WTC11 (cell line): ENCODE measurements at regions not wholly inside any gene's neighbourhood (a gene's known extent, or its start where the extent isn't known, plus 50 kb on each side); places are given as distances from the start of the nearest gene placed in this dataset.

Experiments
- CREM ChIP-seq: sonication (generic); formaldehyde crosslinking; IDR thresholded peaks from 2 replicates; pipeline ENCODE4 v1.8.1; 2022; ENCODE audit warnings: mild to moderate bottlenecking, missing genetic modification reagents, moderate library complexity
- ELF4 ChIP-seq: sonication (generic); formaldehyde crosslinking; IDR thresholded peaks from 2 replicates; pipeline ENCODE4 v1.8.1; 2022; ENCODE audit warnings: low read depth, mild to moderate bottlenecking, moderate library complexity, missing genetic modification reagents
- KAT7 ChIP-seq: sonication (generic); formaldehyde crosslinking; IDR thresholded peaks from 2 replicates; pipeline ENCODE4 v1.8.1; 2023; ENCODE audit warnings: missing genetic modification reagents, mild to moderate bottlenecking, borderline replicate concordance
- NFYB ChIP-seq: sonication (generic); formaldehyde crosslinking; conservative IDR thresholded peaks from 2 replicates; pipeline ENCODE4 v1.8.0; 2022; ENCODE audit warnings: low read depth, missing genetic modification reagents
- ZNF138 ChIP-seq: sonication (generic); formaldehyde crosslinking; conservative IDR thresholded peaks from 2 replicates; pipeline ENCODE4 v1.8.1; 2022; ENCODE audit warnings: mild to moderate bottlenecking, moderate library complexity, missing genetic modification reagents
- ZNF396 ChIP-seq: fragments of 250-450 bp; sonication (Bioruptor Pico); IDR thresholded peaks from 2 replicates; pipeline ENCODE4 v1.8.0; 2021; ENCODE audit warnings: mild to moderate bottlenecking, moderate library complexity, borderline replicate concordance
- TF ChIP-seq, protein P1 (sequence below): fragments of 200-600 bp; IDR thresholded peaks from 2 replicates; pipeline ENCODE4 v1.8.0; 2022; ENCODE audit warnings: antibody characterized with exemption
- TF ChIP-seq, protein P2 (sequence below): sonication (generic); formaldehyde crosslinking; conservative IDR thresholded peaks from 2 replicates; pipeline ENCODE4 v1.8.1; 2022; ENCODE audit warnings: mild to moderate bottlenecking, missing genetic modification reagents
- TF ChIP-seq, protein P3 (sequence below): sonication (generic); formaldehyde crosslinking; IDR thresholded peaks from 2 replicates; pipeline ENCODE4 v1.8.0; 2022; ENCODE audit warnings: mild to moderate bottlenecking, missing genetic modification reagents
- TF ChIP-seq, protein P4 (sequence below): sonication (generic); formaldehyde crosslinking; IDR thresholded peaks from 2 replicates; pipeline ENCODE4 v1.8.0; 2022; ENCODE audit warnings: mild to moderate bottlenecking, missing genetic modification reagents
- TF ChIP-seq, protein P5 (sequence below): sonication (generic); formaldehyde crosslinking; IDR thresholded peaks from 2 replicates; pipeline ENCODE4 v1.8.0; 2023; ENCODE audit warnings: missing genetic modification reagents, mild to moderate bottlenecking, borderline replicate concordance

DNA sequence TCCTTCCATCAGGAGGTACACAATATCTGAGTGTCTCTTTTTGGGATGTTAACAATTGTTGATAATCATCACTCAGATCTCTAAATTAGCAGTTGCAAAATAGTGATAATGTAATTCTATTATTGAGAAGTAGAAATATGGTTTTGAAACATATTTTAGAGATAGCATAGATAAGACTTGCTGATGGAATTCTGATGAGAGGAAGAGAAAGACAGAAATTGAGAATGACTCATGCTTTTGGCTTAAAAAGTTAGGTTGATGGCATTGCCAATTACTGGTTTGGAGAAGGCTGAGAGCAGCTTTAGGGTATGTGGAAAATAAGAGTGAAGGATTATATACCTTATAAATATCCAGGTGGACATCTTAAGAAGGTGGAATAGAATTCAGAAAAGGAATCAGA, 106.4 kb upstream of the EDNRB start:
- TF ChIP-seq NFYB (CRISPR knock-in tag) (no peak), CREM (no peak), ZNF396 (CRISPR knock-in tag) (no peak), KAT7 (CRISPR knock-in tag) (no peak), ELF4 (no peak), ZNF138 (CRISPR knock-in tag) (no peak)
- TF ChIP-seq, protein P1, sequence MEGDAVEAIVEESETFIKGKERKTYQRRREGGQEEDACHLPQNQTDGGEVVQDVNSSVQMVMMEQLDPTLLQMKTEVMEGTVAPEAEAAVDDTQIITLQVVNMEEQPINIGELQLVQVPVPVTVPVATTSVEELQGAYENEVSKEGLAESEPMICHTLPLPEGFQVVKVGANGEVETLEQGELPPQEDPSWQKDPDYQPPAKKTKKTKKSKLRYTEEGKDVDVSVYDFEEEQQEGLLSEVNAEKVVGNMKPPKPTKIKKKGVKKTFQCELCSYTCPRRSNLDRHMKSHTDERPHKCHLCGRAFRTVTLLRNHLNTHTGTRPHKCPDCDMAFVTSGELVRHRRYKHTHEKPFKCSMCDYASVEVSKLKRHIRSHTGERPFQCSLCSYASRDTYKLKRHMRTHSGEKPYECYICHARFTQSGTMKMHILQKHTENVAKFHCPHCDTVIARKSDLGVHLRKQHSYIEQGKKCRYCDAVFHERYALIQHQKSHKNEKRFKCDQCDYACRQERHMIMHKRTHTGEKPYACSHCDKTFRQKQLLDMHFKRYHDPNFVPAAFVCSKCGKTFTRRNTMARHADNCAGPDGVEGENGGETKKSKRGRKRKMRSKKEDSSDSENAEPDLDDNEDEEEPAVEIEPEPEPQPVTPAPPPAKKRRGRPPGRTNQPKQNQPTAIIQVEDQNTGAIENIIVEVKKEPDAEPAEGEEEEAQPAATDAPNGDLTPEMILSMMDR = no peak
- TF ChIP-seq, protein P2, sequence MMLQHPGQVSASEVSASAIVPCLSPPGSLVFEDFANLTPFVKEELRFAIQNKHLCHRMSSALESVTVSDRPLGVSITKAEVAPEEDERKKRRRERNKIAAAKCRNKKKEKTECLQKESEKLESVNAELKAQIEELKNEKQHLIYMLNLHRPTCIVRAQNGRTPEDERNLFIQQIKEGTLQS (CRISPR knock-in tag) = no peak
- TF ChIP-seq, protein P3, sequence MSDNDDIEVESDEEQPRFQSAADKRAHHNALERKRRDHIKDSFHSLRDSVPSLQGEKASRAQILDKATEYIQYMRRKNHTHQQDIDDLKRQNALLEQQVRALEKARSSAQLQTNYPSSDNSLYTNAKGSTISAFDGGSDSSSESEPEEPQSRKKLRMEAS (CRISPR knock-in tag) = no peak
- TF ChIP-seq, protein P4, sequence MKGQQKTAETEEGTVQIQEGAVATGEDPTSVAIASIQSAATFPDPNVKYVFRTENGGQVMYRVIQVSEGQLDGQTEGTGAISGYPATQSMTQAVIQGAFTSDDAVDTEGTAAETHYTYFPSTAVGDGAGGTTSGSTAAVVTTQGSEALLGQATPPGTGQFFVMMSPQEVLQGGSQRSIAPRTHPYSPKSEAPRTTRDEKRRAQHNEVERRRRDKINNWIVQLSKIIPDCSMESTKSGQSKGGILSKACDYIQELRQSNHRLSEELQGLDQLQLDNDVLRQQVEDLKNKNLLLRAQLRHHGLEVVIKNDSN = no peak
- TF ChIP-seq, protein P5, sequence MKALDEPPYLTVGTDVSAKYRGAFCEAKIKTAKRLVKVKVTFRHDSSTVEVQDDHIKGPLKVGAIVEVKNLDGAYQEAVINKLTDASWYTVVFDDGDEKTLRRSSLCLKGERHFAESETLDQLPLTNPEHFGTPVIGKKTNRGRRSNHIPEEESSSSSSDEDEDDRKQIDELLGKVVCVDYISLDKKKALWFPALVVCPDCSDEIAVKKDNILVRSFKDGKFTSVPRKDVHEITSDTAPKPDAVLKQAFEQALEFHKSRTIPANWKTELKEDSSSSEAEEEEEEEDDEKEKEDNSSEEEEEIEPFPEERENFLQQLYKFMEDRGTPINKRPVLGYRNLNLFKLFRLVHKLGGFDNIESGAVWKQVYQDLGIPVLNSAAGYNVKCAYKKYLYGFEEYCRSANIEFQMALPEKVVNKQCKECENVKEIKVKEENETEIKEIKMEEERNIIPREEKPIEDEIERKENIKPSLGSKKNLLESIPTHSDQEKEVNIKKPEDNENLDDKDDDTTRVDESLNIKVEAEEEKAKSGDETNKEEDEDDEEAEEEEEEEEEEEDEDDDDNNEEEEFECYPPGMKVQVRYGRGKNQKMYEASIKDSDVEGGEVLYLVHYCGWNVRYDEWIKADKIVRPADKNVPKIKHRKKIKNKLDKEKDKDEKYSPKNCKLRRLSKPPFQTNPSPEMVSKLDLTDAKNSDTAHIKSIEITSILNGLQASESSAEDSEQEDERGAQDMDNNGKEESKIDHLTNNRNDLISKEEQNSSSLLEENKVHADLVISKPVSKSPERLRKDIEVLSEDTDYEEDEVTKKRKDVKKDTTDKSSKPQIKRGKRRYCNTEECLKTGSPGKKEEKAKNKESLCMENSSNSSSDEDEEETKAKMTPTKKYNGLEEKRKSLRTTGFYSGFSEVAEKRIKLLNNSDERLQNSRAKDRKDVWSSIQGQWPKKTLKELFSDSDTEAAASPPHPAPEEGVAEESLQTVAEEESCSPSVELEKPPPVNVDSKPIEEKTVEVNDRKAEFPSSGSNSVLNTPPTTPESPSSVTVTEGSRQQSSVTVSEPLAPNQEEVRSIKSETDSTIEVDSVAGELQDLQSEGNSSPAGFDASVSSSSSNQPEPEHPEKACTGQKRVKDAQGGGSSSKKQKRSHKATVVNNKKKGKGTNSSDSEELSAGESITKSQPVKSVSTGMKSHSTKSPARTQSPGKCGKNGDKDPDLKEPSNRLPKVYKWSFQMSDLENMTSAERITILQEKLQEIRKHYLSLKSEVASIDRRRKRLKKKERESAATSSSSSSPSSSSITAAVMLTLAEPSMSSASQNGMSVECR (CRISPR knock-in tag) = no peak
